ENCODE measurements at regions not wholly inside any gene's neighbourhood (a gene's known extent, or its start where the extent isn't known, plus 50 kb on each side); places are given as distances from the start of the nearest gene placed in this dataset.

DNA sequence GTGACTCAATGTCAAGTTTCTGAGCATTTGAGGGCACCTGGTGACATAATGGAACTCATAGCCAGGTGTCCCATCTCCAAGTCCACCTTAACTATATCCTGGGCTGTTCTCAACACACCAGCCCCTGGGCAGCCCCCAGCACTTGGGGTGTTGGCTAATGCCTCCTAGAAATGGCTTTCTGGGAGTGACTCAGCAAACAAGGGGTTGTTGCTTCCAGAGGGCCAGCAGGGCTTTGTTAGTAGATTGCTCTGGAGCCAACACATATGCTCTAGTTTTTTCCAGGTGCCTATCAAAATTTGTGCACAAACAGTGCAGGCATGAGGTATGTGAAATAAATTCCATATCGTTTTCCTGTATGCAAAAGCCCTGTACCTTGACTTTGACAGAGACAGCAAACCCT, 448.4 kb downstream of the SLC4A3 start:
- TF ChIP-seq, protein P1, sequence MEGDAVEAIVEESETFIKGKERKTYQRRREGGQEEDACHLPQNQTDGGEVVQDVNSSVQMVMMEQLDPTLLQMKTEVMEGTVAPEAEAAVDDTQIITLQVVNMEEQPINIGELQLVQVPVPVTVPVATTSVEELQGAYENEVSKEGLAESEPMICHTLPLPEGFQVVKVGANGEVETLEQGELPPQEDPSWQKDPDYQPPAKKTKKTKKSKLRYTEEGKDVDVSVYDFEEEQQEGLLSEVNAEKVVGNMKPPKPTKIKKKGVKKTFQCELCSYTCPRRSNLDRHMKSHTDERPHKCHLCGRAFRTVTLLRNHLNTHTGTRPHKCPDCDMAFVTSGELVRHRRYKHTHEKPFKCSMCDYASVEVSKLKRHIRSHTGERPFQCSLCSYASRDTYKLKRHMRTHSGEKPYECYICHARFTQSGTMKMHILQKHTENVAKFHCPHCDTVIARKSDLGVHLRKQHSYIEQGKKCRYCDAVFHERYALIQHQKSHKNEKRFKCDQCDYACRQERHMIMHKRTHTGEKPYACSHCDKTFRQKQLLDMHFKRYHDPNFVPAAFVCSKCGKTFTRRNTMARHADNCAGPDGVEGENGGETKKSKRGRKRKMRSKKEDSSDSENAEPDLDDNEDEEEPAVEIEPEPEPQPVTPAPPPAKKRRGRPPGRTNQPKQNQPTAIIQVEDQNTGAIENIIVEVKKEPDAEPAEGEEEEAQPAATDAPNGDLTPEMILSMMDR (IDR thresholded peaks at IDR 0.05; ENCODE audit: partially characterized antibody, unreplicated experiment) = no peak
- Mint-ChIP-seq H3K27ac (ENCODE audit: unreplicated experiment) (no peak overlapping the region), H3K9me3 (ENCODE audit: unreplicated experiment) (no peaks in the 10 kb centered on the region), H3K4me3 (ENCODE audit: unreplicated experiment) (no peak overlapping the region), H3K4me1 (ENCODE audit: low read depth, unreplicated experiment) (peaks cover 4% of the 10 kb centered on the region), H3K27me3 (ENCODE audit: unreplicated experiment) (no peaks in the 10 kb centered on the region), H3K36me3 (ENCODE audit: unreplicated experiment) (peaks cover 4% of the 10 kb centered on the region)
- no peak for DNase-seq

DNA sequence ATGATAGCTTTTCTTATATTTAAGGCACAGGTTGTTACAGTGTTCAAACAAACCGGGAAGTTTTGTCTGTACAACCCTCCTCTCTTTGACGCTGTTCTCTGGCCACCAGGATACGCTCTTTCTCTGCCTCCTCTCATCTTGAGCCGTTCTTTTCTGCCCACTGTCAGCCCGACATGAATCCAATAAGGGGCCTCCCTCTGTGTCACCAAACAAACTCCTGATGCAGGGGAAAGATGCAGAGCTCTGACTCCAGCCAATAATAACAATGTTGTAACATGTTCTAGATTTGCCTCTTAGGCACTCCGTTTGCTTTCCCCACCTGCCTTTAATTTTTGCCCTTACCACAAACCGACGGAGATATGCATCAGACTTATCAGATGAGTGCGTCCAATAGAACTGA, 449.3 kb downstream of the SLC4A3 start:
- Mint-ChIP-seq H3K36me3 (ENCODE audit: unreplicated experiment) (peaks cover 4% of the 10 kb centered on the region), H3K9me3 (ENCODE audit: unreplicated experiment) (no peaks in the 10 kb centered on the region), H3K4me3 (ENCODE audit: unreplicated experiment) (no peak overlapping the region), H3K4me1 (ENCODE audit: low read depth, unreplicated experiment) (peaks cover 4% of the 10 kb centered on the region), H3K27me3 (ENCODE audit: unreplicated experiment) (no peaks in the 10 kb centered on the region), H3K27ac (ENCODE audit: unreplicated experiment) (no peak overlapping the region)
- TF ChIP-seq, protein P1 (IDR thresholded peaks at IDR 0.05; ENCODE audit: partially characterized antibody, unreplicated experiment) = no peak
- no peak for DNase-seq

DNA sequence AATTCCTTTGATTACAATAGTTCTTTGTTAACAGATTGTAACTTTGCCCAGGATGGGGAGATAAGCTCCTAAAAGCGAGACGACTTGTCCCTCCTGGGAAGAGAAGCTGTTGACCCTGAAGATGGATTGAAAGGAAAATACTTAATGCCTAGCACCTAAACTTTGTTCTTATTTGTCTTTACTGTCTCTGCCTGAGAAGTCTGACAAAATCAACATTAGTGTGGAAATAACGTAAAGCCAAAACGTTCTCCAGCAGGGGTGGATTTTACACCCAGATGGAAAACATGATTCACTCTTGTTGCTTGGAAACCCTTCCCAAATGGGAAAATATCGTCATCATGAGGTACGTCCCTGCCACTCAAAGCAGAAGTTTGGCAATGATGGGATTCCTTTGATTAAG, 450.1 kb downstream of the SLC4A3 start:
- H3K36me3 Mint-ChIP-seq (ENCODE audit: unreplicated experiment) = peaks cover 3% of the 10 kb centered on the region
- DNase-seq = no peak
- peaks cover 4% of the 10 kb centered on the region for H3K4me1 Mint-ChIP-seq (ENCODE audit: low read depth, unreplicated experiment)

DNA sequence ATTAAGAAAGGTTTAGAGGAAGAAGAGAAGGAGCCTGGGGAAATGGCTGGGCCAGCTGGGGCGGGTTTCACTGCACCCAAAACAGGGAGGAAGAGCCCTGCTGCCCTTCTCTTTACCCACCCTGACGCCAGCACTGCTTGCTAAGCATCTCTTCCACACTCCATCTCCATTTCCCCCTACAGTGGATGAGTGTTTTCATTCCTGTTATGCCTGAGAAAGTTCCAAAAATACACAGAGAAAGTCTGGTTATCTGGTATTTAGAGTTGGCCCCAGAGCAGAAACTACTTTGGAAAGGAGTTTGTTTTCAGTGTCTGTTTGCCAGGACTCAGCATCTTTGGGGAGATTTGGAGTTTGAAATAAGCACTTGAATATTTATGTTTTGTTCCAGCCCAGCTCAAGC, 451.0 kb downstream of the SLC4A3 start:
- TF ChIP-seq, protein P1 (IDR thresholded peaks at IDR 0.05; ENCODE audit: partially characterized antibody, unreplicated experiment) = no peak
- Mint-ChIP-seq H3K27ac (ENCODE audit: unreplicated experiment) (no peak overlapping the region), H3K9me3 (ENCODE audit: unreplicated experiment) (no peaks in the 10 kb centered on the region), H3K27me3 (ENCODE audit: unreplicated experiment) (no peaks in the 10 kb centered on the region), H3K36me3 (ENCODE audit: unreplicated experiment) (no peaks in the 10 kb centered on the region), H3K4me1 (ENCODE audit: low read depth, unreplicated experiment) (peaks cover 4% of the 10 kb centered on the region), H3K4me3 (ENCODE audit: unreplicated experiment) (no peak overlapping the region)
- no peak for DNase-seq

More for the DNA sequence above, 450.1 kb downstream of the SLC4A3 start:
- Mint-ChIP-seq H3K27me3 (ENCODE audit: unreplicated experiment) (no peaks in the 10 kb centered on the region), H3K9me3 (ENCODE audit: unreplicated experiment) (no peaks in the 10 kb centered on the region), H3K27ac (ENCODE audit: unreplicated experiment) (no peak overlapping the region), H3K4me3 (ENCODE audit: unreplicated experiment) (no peak overlapping the region)
- TF ChIP-seq, protein P1 (IDR thresholded peaks at IDR 0.05; ENCODE audit: partially characterized antibody, unreplicated experiment) = no peak

GRCh38 chr2:220079595-220079994, 452.2 kb downstream of the SLC4A3 start:
- TF ChIP-seq, protein P1 (IDR thresholded peaks at IDR 0.05; ENCODE audit: partially characterized antibody, unreplicated experiment) = no peak
- Mint-ChIP-seq H3K4me3 (ENCODE audit: unreplicated experiment) (no peak overlapping the region), H3K36me3 (ENCODE audit: unreplicated experiment) (no peaks in the 10 kb centered on the region), H3K9me3 (ENCODE audit: unreplicated experiment) (no peaks in the 10 kb centered on the region), H3K27me3 (ENCODE audit: unreplicated experiment) (no peaks in the 10 kb centered on the region), H3K4me1 (ENCODE audit: low read depth, unreplicated experiment) (peaks cover 4% of the 10 kb centered on the region), H3K27ac (ENCODE audit: unreplicated experiment) (no peak overlapping the region)
- no peak for DNase-seq
